ENCODE measurements at regions not wholly inside any gene's neighbourhood (a gene's known extent, or its start where the extent isn't known, plus 50 kb on each side); places are given as distances from the start of the nearest gene placed in this dataset.

DNA sequence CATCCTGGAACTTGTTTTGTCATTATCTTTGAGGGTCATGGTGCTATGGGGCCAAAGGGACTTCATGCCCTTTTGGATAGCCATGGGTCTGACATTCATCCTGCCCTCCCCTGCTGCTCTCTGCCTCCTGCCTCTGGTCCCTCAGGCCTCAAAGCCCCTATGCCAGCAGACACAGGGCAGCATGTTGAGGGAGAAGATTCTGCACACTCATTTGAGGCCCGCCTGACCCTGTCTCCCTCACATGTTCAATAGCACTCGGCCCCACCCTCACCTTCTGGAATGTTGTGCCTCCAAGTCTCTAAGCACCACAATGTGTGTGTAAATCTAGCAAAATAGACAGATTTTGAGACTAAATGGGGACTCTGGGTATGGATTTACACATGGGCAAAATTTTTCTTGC lies 178.7 kb upstream of the ANKRD28 start:
- Mint-ChIP-seq H3K27ac (ENCODE audit: unreplicated experiment) (no peak overlapping the region), H3K4me1 (ENCODE audit: low read depth) (peaks cover 18% of the 10 kb centered on the region), H3K9me3 (ENCODE audit: low read depth) (peaks cover 14% of the 10 kb centered on the region), H3K4me3 (ENCODE audit: unreplicated experiment) (no peak overlapping the region), H3K36me3 (ENCODE audit: low read depth) (no peaks in the 10 kb centered on the region), H3K27me3 (ENCODE audit: low read depth) (no peaks in the 10 kb centered on the region)
- TF ChIP-seq, protein P1, sequence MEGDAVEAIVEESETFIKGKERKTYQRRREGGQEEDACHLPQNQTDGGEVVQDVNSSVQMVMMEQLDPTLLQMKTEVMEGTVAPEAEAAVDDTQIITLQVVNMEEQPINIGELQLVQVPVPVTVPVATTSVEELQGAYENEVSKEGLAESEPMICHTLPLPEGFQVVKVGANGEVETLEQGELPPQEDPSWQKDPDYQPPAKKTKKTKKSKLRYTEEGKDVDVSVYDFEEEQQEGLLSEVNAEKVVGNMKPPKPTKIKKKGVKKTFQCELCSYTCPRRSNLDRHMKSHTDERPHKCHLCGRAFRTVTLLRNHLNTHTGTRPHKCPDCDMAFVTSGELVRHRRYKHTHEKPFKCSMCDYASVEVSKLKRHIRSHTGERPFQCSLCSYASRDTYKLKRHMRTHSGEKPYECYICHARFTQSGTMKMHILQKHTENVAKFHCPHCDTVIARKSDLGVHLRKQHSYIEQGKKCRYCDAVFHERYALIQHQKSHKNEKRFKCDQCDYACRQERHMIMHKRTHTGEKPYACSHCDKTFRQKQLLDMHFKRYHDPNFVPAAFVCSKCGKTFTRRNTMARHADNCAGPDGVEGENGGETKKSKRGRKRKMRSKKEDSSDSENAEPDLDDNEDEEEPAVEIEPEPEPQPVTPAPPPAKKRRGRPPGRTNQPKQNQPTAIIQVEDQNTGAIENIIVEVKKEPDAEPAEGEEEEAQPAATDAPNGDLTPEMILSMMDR (IDR thresholded peaks at IDR 0.05) = no peak
- no peak for DNase-seq (ENCODE audit: low spot score)

DNA sequence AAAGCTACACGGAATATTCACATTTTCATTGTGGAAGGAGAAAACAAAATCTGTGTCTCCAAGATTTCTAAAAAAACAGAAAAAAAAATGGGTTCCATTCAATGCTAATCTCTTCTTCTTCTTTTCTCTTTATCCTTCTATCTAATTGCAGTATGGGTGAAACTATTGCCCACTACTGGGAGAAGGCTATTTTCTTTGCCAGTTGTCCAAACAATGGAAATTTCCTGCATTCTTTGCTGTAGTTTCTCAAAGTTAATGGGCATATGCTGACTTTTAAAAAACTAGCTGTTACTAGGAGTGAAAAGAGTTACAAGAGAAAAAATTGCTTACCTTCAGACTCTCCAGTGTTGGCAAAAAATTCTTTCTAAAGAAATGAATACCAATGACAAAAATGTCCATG lies 179.3 kb upstream of the ANKRD28 start:
- Mint-ChIP-seq H3K4me1 (ENCODE audit: low read depth) (peaks cover 21% of the 10 kb centered on the region), H3K36me3 (ENCODE audit: low read depth) (no peaks in the 10 kb centered on the region), H3K4me3 (ENCODE audit: unreplicated experiment) (no peak overlapping the region), H3K27ac (ENCODE audit: unreplicated experiment) (peak overlapping the region; percentile 5), H3K9me3 (ENCODE audit: low read depth) (peaks cover 8% of the 10 kb centered on the region), H3K27me3 (ENCODE audit: low read depth) (no peaks in the 10 kb centered on the region)
- DNase-seq (ENCODE audit: low spot score) = no peak
- TF ChIP-seq, protein P1 (IDR thresholded peaks at IDR 0.05) = peak; percentile 27

DNA sequence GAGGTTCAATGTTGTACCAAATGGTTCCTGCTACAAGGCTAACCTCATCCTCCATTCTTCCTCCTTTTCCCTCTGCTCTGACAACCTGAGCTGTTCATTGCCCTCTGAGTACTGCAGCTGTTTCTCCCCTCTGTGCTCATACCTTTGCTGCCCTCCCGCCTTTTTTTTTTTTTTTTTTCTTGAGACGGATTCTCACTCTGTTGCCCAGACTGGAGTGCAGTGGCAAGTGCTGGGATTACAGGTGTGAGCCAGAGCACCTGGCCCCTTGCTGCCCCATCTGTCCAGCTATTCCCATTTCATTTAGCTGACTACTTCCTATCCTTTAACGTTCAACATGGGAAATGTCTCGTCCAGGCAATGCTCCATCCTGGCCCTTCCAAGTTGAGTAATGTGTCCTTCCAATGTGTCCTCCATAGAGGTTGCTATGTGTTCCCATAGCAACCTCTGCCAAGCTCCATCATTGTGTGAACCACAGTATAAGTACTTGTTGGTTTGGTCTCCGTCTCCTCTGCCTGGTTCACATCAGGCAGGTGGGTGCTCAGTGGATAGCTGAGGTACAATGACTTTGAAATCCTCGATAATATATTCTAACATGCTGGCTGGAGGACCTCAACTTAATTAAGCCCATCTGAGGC lies 179.9 kb upstream of the ANKRD28 start:
- peaks cover 5% of the 10 kb centered on the region for H3K9me3 Mint-ChIP-seq (ENCODE audit: low read depth)
- DNase-seq (ENCODE audit: low spot score) = no peak
- H3K4me1 Mint-ChIP-seq (ENCODE audit: low read depth) = peaks cover 28% of the 10 kb centered on the region
- no peaks in the 10 kb centered on the region for H3K27me3 Mint-ChIP-seq (ENCODE audit: low read depth)
- H3K27ac Mint-ChIP-seq (ENCODE audit: unreplicated experiment) = no peak overlapping the region
- no peaks in the 10 kb centered on the region for H3K36me3 Mint-ChIP-seq (ENCODE audit: low read depth)
- no peak overlapping the region for H3K4me3 Mint-ChIP-seq (ENCODE audit: unreplicated experiment)
- TF ChIP-seq, protein P1 (IDR thresholded peaks at IDR 0.05) = no peak

DNA sequence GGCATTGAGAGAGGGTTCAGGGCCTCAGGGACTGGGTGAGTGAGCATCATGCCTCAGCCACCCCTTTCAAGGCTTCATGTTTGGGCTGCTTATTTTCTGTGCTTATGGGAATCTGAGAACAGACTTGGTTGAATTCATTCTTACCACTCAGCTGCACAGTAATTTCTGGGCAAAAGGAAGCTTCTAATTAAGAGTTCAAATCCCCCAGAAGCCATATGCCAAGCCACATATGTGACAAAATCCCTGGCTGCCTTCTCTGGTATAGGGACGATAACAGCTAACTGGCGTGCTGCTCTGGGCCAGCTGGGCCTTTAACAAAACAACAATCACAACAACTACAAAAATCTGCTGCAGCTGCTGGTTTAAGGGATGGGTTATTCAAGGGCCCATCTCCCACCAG lies 181.0 kb upstream of the ANKRD28 start:
- DNase-seq (ENCODE audit: low spot score) = no peak
- Mint-ChIP-seq H3K27me3 (ENCODE audit: low read depth) (no peaks in the 10 kb centered on the region), H3K36me3 (ENCODE audit: low read depth) (no peaks in the 10 kb centered on the region), H3K4me1 (ENCODE audit: low read depth) (peaks cover 38% of the 10 kb centered on the region), H3K27ac (ENCODE audit: unreplicated experiment) (no peak overlapping the region), H3K4me3 (ENCODE audit: unreplicated experiment) (no peak overlapping the region), H3K9me3 (ENCODE audit: low read depth) (peaks cover 5% of the 10 kb centered on the region)
- TF ChIP-seq, protein P1 (IDR thresholded peaks at IDR 0.05) = no peak

DNA sequence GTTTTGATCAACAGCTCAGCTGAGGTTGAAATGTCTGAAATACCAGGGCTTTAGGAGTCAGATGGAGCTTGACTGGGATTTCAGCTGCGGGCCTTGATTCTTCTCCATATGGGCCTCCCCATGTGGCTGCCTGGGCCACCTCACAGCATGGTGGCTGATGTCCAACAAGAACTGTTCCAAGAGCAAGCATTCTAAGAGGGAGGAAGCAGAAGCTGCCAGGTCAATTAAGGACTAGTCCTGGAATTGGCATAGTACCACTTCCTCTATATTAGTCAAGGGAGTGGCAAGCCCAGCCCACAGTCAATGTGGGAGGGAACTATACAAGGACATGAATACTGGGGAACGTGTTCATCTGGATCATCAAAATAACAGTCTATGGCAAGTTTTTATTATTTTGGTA lies 181.7 kb upstream of the ANKRD28 start:
- no peaks in the 10 kb centered on the region for H3K36me3 Mint-ChIP-seq (ENCODE audit: low read depth)
- H3K4me3 Mint-ChIP-seq (ENCODE audit: unreplicated experiment) = no peak overlapping the region
- peaks cover 41% of the 10 kb centered on the region for H3K4me1 Mint-ChIP-seq (ENCODE audit: low read depth)
- DNase-seq (ENCODE audit: low spot score) = no peak
- TF ChIP-seq, protein P1 (IDR thresholded peaks at IDR 0.05) = no peak
- no peaks in the 10 kb centered on the region for H3K27me3 Mint-ChIP-seq (ENCODE audit: low read depth)
- H3K27ac Mint-ChIP-seq (ENCODE audit: unreplicated experiment) = no peak overlapping the region
- H3K9me3 Mint-ChIP-seq (ENCODE audit: low read depth) = peaks cover 5% of the 10 kb centered on the region

All from chondrocyte (in vitro differentiated cells).